RWPE2 (cell line): ENCODE measurements at regions not wholly inside any gene's neighbourhood (a gene's known extent, or its start where the extent isn't known, plus 50 kb on each side); places are given as distances from the start of the nearest gene placed in this dataset.

Experiments
- ATAC-seq: fragments of 200-7000 bp; cut with Tn5 transposase; 3 replicates; pipeline ENCODE4 v1.9.1; 2021; ENCODE audit warnings: low read depth
- DNase-seq: peaks from one replicate; pipeline ENCODE4 v3.0.0-alpha.2; 2020; ENCODE audit warnings: low spot score
- H3K27ac ChIP-seq: fragments of 450-650 bp; 2 replicates; pipeline ENCODE4 v1.5.1; 2017; ENCODE audit warnings: mild to moderate bottlenecking; ENCODE audit not compliant: poor library complexity, severe bottlenecking
- H3K27me3 ChIP-seq: fragments of 250-450 bp; sonication (Bioruptor Pico); 2 replicates; pipeline ENCODE4 v1.5.1; 2021; ENCODE audit warnings: mild to moderate bottlenecking, moderate library complexity; ENCODE audit not compliant: insufficient read depth, poor library complexity, severe bottlenecking
- H3K36me3 ChIP-seq: fragments of 250-450 bp; sonication (Bioruptor Pico); 2 replicates; pipeline ENCODE4 v1.5.1; 2020; ENCODE audit warnings: low read depth, mild to moderate bottlenecking, moderate library complexity
- H3K4me1 ChIP-seq: fragments of 250-450 bp; sonication (Bioruptor Pico); 2 replicates; pipeline ENCODE4 v1.5.1; 2021; ENCODE audit warnings: mild to moderate bottlenecking, moderate library complexity; ENCODE audit not compliant: insufficient read depth, poor library complexity, severe bottlenecking
- H3K4me3 ChIP-seq: fragments of 250-450 bp; sonication (Bioruptor Pico); 2 replicates; pipeline ENCODE4 v1.5.1; 2021; ENCODE audit warnings: mild to moderate bottlenecking, moderate library complexity; ENCODE audit not compliant: severe bottlenecking
- H3K9me3 ChIP-seq: fragments of 250-450 bp; sonication (Bioruptor Pico); 2 replicates; pipeline ENCODE4 v1.5.1; 2021; ENCODE audit warnings: mild to moderate bottlenecking, moderate library complexity; ENCODE audit not compliant: severe bottlenecking
- TF ChIP-seq, protein P1 (sequence below): fragments of 450-650 bp; IDR thresholded peaks from one replicate; pipeline ENCODE4 v1.5.1; 2017; ENCODE audit warnings: mild to moderate bottlenecking, moderate library complexity; ENCODE audit not compliant: poor library complexity, severe bottlenecking

DNA sequence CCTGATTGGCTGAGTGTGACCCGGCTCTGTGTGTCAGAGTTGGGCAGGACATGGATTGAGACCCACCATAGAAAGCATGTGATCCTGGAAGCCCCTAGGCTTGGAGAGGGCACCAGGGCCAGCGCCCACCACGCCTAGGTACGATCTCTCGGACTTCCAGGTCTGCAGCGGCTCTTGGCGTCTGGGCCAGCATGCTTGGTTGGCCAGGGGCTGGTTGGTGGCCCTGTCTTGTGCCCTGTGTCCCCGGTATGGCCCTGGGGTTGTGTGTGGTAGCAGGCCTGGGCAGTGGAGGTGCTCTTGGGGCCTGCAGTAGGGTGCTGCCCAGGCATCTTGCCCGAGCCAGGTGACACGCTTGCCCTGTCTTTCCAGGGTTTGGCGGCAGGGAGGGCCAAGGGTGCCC lies 210.6 kb downstream of the UBE3A start:
- Histone ChIP-seq H3K27ac (no peak overlapping the region), H3K36me3 (no peaks in the 10 kb centered on the region), H3K9me3 (peaks cover 48% of the 10 kb centered on the region), H3K27me3 (no peaks in the 10 kb centered on the region), H3K4me3 (no peak overlapping the region), H3K4me1 (no peaks in the 10 kb centered on the region)
- DNase-seq (no peak), ATAC-seq (no peak)
- TF ChIP-seq, protein P1, sequence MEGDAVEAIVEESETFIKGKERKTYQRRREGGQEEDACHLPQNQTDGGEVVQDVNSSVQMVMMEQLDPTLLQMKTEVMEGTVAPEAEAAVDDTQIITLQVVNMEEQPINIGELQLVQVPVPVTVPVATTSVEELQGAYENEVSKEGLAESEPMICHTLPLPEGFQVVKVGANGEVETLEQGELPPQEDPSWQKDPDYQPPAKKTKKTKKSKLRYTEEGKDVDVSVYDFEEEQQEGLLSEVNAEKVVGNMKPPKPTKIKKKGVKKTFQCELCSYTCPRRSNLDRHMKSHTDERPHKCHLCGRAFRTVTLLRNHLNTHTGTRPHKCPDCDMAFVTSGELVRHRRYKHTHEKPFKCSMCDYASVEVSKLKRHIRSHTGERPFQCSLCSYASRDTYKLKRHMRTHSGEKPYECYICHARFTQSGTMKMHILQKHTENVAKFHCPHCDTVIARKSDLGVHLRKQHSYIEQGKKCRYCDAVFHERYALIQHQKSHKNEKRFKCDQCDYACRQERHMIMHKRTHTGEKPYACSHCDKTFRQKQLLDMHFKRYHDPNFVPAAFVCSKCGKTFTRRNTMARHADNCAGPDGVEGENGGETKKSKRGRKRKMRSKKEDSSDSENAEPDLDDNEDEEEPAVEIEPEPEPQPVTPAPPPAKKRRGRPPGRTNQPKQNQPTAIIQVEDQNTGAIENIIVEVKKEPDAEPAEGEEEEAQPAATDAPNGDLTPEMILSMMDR: no peak

DNA sequence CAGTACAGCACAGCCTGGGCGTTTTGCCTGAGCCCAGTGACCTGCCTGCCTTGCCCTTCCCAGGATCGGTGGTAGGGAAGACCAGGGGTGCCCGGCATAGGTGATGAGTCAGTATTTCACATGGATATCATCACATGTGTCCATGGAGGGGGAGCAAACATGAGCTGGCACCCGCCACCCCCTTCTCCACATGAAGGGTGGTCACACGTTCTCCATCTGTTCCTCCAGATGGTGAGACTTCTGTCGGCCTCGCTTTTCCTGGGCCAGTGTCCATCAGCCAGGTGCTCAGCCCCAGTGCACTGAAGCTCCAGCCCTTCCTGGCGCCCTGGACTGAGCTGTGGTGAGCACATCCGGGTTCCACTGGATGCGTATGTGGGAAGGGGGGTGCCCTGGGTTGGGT lies 208.4 kb downstream of the UBE3A start:
- TF ChIP-seq, protein P1: no peak
- Histone ChIP-seq H3K27ac (no peak overlapping the region), H3K4me3 (no peak overlapping the region), H3K27me3 (no peaks in the 10 kb centered on the region), H3K4me1 (no peaks in the 10 kb centered on the region), H3K36me3 (no peaks in the 10 kb centered on the region), H3K9me3 (peaks cover 45% of the 10 kb centered on the region)
- DNase-seq: no peak
- ATAC-seq: no peak

DNA sequence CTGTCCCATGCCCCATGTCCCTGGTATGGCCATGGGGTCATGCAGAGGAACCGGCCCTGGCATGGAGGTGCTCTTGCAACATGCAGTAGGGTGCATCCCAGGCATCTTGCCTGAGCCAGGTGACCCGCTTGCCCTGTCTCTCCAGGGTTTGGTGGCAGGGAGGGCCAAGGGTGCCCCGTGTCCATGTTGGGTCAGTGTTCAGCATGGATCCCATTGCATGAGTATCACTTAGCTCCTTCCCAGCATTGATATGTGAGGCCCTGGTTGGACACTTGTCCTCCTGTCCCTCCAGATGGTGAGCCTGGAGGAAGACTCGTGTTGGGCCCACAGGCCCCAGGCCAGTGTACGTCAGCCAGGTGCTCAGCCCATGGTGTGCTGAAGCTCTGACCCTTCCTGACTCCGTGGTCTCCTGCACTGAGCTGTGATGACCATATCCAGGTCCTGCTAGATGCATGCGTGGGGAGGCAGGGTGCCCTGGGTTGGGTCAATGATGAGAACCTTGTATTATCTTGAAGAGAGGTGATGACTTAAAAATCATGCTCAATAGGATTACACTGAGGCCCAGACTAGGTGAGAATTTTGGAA lies 205.0 kb downstream of the UBE3A start:
- DNase-seq: no peak
- Histone ChIP-seq H3K9me3 (peaks cover 45% of the 10 kb centered on the region), H3K27ac (no peak overlapping the region), H3K36me3 (no peaks in the 10 kb centered on the region), H3K4me1 (no peaks in the 10 kb centered on the region), H3K27me3 (no peaks in the 10 kb centered on the region), H3K4me3 (no peak overlapping the region)
- no peak for ATAC-seq
- TF ChIP-seq, protein P1: no peak

DNA sequence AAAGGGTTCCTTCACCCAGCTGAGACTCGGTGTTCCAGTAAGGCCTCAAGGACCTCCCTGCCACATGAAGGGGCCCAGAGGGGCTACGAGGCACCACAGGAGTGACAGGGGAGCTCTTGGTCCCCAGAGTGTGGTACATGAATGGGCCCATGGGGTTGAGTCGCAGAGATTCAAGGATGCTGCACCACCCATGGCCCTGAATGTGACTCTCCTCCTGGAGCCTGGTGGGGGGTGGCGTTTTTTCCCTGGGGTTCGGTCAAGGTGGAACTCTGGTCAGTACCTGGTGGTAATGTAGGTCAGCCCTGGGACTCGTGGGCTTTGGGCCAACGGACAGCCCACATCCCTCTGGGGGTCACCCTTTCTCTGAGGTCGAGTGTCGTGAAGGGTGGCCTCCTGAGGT lies 204.0 kb downstream of the UBE3A start:
- ATAC-seq (no peak), DNase-seq (no peak)
- Histone ChIP-seq H3K4me1 (no peaks in the 10 kb centered on the region), H3K9me3 (peaks cover 45% of the 10 kb centered on the region), H3K27ac (no peak overlapping the region), H3K4me3 (no peak overlapping the region), H3K36me3 (no peaks in the 10 kb centered on the region), H3K27me3 (no peaks in the 10 kb centered on the region)
- TF ChIP-seq, protein P1: no peak

DNA sequence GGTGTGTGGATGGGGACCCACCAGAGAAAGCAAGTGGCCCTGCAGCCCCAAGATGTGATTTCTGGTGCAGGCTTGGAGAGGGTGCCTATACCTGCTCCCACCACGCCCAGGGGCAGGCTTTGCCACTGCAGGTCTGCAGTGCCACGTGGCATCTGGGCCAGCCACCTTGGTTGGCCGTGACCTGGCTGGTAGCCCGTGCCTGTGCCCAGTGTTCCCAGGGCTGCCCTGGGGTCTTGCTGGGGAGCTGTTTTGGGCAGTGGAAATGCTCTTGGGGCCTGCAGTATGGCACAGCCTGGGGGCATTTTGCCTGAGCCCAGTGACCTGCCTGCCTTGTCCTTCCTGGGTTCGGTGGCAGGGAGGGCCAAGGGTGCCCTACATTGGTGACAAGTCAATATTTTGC lies 203.4 kb downstream of the UBE3A start:
- Histone ChIP-seq H3K9me3 (peaks cover 45% of the 10 kb centered on the region), H3K4me1 (no peaks in the 10 kb centered on the region), H3K36me3 (no peaks in the 10 kb centered on the region), H3K4me3 (no peak overlapping the region), H3K27me3 (no peaks in the 10 kb centered on the region), H3K27ac (no peak overlapping the region)
- TF ChIP-seq, protein P1: no peak
- ATAC-seq: no peak
- peak; percentile 51 for DNase-seq
